Stimulated activated CD4-positive, alpha-beta T cell treated with anti-CD3 and anti-CD28 coated beads, Interleukin-1b, Interleukin-23, amount 100 ng/mL, for 4 hours (primary cell): ENCODE measurements at regions not wholly inside any gene's neighbourhood (a gene's known extent, or its start where the extent isn't known, plus 50 kb on each side); places are given as distances from the start of the nearest gene placed in this dataset.
"Not testable (repeated sequence)": the region's sequence is repeated elsewhere in the genome, so short reads cannot be mapped to it uniquely, and the experiment has no call there.

Experiments
- DNase-seq, 2 donors: peaks; one replicate each; pipeline ENCODE4 v3.0.0-alpha.2; 2020; ENCODE audit warnings: low read depth in 2 of 2

GRCh38 chr1:222000131-222000530 lies 258.2 kb upstream of the DUSP10 start:
- no peak for DNase-seq

GRCh38 chr1:221998781-221999180 lies 256.9 kb upstream of the DUSP10 start:
- no peak for DNase-seq

GRCh38 chr1:221998186-221998612 lies 256.3 kb upstream of the DUSP10 start:
- DNase-seq = no peak

- not testable (repeated sequence) for DNase-seq
Observed at GRCh38 chr1:221997012-221997411, 255.1 kb upstream of the DUSP10 start.

- no peak for DNase-seq
Observed at GRCh38 chr1:221994939-221995338, 253.1 kb upstream of the DUSP10 start.

GRCh38 chr1:221994274-221994698 lies 252.4 kb upstream of the DUSP10 start:
- no peak for DNase-seq

- no peak for DNase-seq
Observed at GRCh38 chr1:221993444-221993948, 251.6 kb upstream of the DUSP10 start.

GRCh38 chr1:221992427-221992826 lies 250.5 kb upstream of the DUSP10 start:
- DNase-seq = no peak

- no peak for DNase-seq
Observed at GRCh38 chr1:221991221-221991620, 249.3 kb upstream of the DUSP10 start.

GRCh38 chr1:221989741-221990140 lies 247.9 kb upstream of the DUSP10 start:
- DNase-seq = no peak

- DNase-seq = no peak
Observed at GRCh38 chr1:221988829-221989228, 246.9 kb upstream of the DUSP10 start.

- no peak for DNase-seq
Observed at GRCh38 chr1:221987860-221988520, 246.1 kb upstream of the DUSP10 start.

- no peak for DNase-seq
Observed at GRCh38 chr1:221983444-221983843, 241.6 kb upstream of the DUSP10 start.

- no peak for DNase-seq
Observed at GRCh38 chr1:221981461-221981860, 239.6 kb upstream of the DUSP10 start.

- DNase-seq = no peak
Observed at GRCh38 chr1:221979444-221980032, 237.6 kb upstream of the DUSP10 start.

- not testable (repeated sequence) for DNase-seq
Observed at GRCh38 chr1:221978631-221979334, 236.9 kb upstream of the DUSP10 start.

- not testable (repeated sequence) for DNase-seq
Observed at GRCh38 chr1:221973787-221974186, 231.9 kb upstream of the DUSP10 start.

GRCh38 chr1:221972276-221973235 lies 230.7 kb upstream of the DUSP10 start:
- no peak for DNase-seq

GRCh38 chr1:221971035-221971434 lies 229.1 kb upstream of the DUSP10 start:
- DNase-seq = not testable (repeated sequence)

GRCh38 chr1:221969298-221969858 lies 227.5 kb upstream of the DUSP10 start:
- DNase-seq = not testable (repeated sequence)

GRCh38 chr1:221967538-221967937 lies 225.6 kb upstream of the DUSP10 start:
- not testable (repeated sequence) for DNase-seq
